AG10803 (cell line): ENCODE measurements at regions not wholly inside any gene's neighbourhood (a gene's known extent, or its start where the extent isn't known, plus 50 kb on each side); places are given as distances from the start of the nearest gene placed in this dataset.

ENCODE experiments used
- DNase-seq: peaks from one replicate; pipeline ENCODE4 v3.0.0; 2010; ENCODE audit warnings: low read depth
- H3K4me3 ChIP-seq: 2 replicates; pipeline ENCODE4 v1.5.1; 2011; ENCODE audit warnings: mild to moderate bottlenecking, low read length, control low read depth
- CTCF ChIP-seq: conservative IDR thresholded peaks from 2 replicates; pipeline ENCODE4 v1.5.1; 2011; ENCODE audit warnings: mild to moderate bottlenecking, low read length, control low read depth, inconsistent platforms

GRCh38 chr20:19923762-19924161, 93.4 kb upstream of the NAA20 start:
- no peak for DNase-seq
- H3K4me3 ChIP-seq, result no peak overlapping the region
- TF ChIP-seq CTCF, result no peak

GRCh38 chr20:19924255-19924654, 92.9 kb upstream of the NAA20 start:
- H3K4me3 ChIP-seq, result no peak overlapping the region
- no peak for TF ChIP-seq CTCF
- no peak for DNase-seq

- no peak overlapping the region for H3K4me3 ChIP-seq
- TF ChIP-seq CTCF, result no peak
- DNase-seq, result no peak
These were observed 90.6 kb upstream of the NAA20 start for GRCh38 chr20:19926591-19926990.

- H3K4me3 ChIP-seq, result no peak overlapping the region
- TF ChIP-seq CTCF, result no peak
- peak; percentile 23 for DNase-seq
These were observed 88.7 kb upstream of the NAA20 start for GRCh38 chr20:19928328-19929011.

GRCh38 chr20:19929012-19929360, 88.2 kb upstream of the NAA20 start:
- H3K4me3 ChIP-seq, result no peak overlapping the region
- DNase-seq, result no peak
- TF ChIP-seq CTCF, result no peak

- TF ChIP-seq CTCF, result no peak
- no peak for DNase-seq
- H3K4me3 ChIP-seq, result no peak overlapping the region
These were observed 87.5 kb upstream of the NAA20 start for GRCh38 chr20:19929481-19930145.

- H3K4me3 ChIP-seq, result no peak overlapping the region
- TF ChIP-seq CTCF, result no peak
- no peak for DNase-seq
These were observed 86.7 kb upstream of the NAA20 start for GRCh38 chr20:19930426-19930825.
